Vagina (tissue), 2 donors: ENCODE measurements at regions not wholly inside any gene's neighbourhood (a gene's known extent, or its start where the extent isn't known, plus 50 kb on each side); places are given as distances from the start of the nearest gene placed in this dataset.

Source experiments
- POLR2A ChIP-seq, 2 donors: fragments of 450-650 bp; IDR thresholded peaks; one replicate each; pipeline ENCODE4 v1.6.1; 2017; ENCODE audit warnings: antibody characterized with exemption in 2 of 2, mild to moderate bottlenecking in 2 of 2, moderate library complexity in 2 of 2
- POLR2AphosphoS5 ChIP-seq, 2 donors: sonication (generic); formaldehyde crosslinking; IDR thresholded peaks; one replicate each; pipeline ENCODE4 v1.9.0; 2017; ENCODE audit warnings: antibody characterized with exemption in 2 of 2, mild to moderate bottlenecking in 2 of 2, low read depth in 1 of 2; ENCODE audit not compliant: insufficient read depth in 1 of 2
- TF ChIP-seq, protein P1 (sequence below), 3 experiments: fragments of 450-650 bp in 2 of 3; fragments of 200-600 bp in 1 of 3; sonication (generic) in 1 of 3; IDR thresholded peaks; one replicate each; pipeline ENCODE4 v1.5.1; 2017 to 2019; ENCODE audit warnings: antibody characterized with exemption in 3 of 3, mild to moderate bottlenecking in 2 of 3, moderate library complexity in 2 of 3

DNA sequence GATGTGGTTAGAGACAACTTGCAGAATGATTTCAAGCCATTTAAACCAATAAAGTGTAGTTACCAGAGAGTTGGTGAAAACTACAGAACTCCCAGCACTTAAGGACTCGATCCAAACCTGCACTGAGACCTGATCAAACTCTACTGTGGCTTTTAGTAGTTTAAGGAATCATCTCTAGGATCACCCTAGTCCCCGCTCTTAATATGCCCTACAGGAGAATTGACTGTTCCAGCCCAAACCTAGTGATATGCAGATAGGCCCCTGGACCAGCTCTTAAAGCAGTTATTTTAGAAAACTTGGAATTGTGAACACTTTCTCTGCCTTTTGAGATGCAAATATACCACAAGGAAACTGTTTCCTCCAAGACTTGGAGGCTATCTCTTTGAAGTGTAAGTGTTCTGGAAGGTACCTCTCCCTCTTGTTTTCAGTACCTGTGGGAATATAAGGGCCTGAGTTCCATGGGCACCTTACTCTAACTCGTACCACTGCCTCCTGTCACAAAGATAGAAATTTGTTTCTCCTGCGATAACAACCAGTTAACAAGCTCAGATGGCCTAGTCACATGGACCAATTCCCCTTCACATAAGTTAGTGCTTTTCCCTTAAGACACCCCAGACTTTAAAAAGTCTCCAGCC, 1367.2 kb upstream of the SLC39A10 start:
- TF ChIP-seq, protein P1, sequence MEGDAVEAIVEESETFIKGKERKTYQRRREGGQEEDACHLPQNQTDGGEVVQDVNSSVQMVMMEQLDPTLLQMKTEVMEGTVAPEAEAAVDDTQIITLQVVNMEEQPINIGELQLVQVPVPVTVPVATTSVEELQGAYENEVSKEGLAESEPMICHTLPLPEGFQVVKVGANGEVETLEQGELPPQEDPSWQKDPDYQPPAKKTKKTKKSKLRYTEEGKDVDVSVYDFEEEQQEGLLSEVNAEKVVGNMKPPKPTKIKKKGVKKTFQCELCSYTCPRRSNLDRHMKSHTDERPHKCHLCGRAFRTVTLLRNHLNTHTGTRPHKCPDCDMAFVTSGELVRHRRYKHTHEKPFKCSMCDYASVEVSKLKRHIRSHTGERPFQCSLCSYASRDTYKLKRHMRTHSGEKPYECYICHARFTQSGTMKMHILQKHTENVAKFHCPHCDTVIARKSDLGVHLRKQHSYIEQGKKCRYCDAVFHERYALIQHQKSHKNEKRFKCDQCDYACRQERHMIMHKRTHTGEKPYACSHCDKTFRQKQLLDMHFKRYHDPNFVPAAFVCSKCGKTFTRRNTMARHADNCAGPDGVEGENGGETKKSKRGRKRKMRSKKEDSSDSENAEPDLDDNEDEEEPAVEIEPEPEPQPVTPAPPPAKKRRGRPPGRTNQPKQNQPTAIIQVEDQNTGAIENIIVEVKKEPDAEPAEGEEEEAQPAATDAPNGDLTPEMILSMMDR (IDR thresholded peaks at IDR 0.05), result no peak
- TF ChIP-seq POLR2AphosphoS5 (IDR thresholded peaks at IDR 0.05; ENCODE audit: insufficient read depth in 1 of 2, low read depth in 1 of 2) (no peak), POLR2A (IDR thresholded peaks at IDR 0.05) (no peak)
